ENCODE measurements at regions not wholly inside any gene's neighbourhood (a gene's known extent, or its start where the extent isn't known, plus 50 kb on each side); places are given as distances from the start of the nearest gene placed in this dataset.

- Histone ChIP-seq H3K9ac (ENCODE audit: low read length) (no peak overlapping the region), H3K4me2 (ENCODE audit: low read length) (no peak overlapping the region), H3K79me2 (ENCODE audit: low read length) (no peaks in the 10 kb centered on the region)
Observed at GRCh38 chr3:167909504-167909896, 174.0 kb downstream of the SERPINI1 start.

GRCh38 chr3:167908746-167909503 lies 173.4 kb downstream of the SERPINI1 start:
- Histone ChIP-seq H4K20me1 (ENCODE audit: insufficient read depth, low read length) (no peaks in the 10 kb centered on the region), H2AFZ (ENCODE audit: low read depth, low read length) (no peak overlapping the region), H3K4me2 (ENCODE audit: low read length) (no peak overlapping the region), H3K27ac (ENCODE audit: low read length) (no peak overlapping the region), H3K79me2 (ENCODE audit: low read length) (no peaks in the 10 kb centered on the region), H3K4me3 (ENCODE audit: low read length) (no peak overlapping the region), H3K9me3 (ENCODE audit: insufficient read depth, low read length) (no peaks in the 10 kb centered on the region), H3K36me3 (replicated peaks; ENCODE audit: low read depth, low read length) (no peaks in the 10 kb centered on the region), H3K9ac (ENCODE audit: low read length) (no peak overlapping the region), H3K4me1 (ENCODE audit: low read length) (peaks cover 8% of the 10 kb centered on the region), H3K27me3 (ENCODE audit: low read depth, low read length) (no peaks in the 10 kb centered on the region)
- TF ChIP-seq EZH2phosphoT487 (IDR thresholded peaks at IDR 0.05; ENCODE audit: low read depth) (no peak), CTCF (IDR thresholded peaks at IDR 0.05; ENCODE audit: low read depth, low read length) (no peak)

More at GRCh38 chr3:167909504-167909896, 174.0 kb downstream of the SERPINI1 start:
- Histone ChIP-seq H3K9me3 (ENCODE audit: insufficient read depth, low read length) (no peaks in the 10 kb centered on the region), H3K4me3 (ENCODE audit: low read length) (no peak overlapping the region), H3K27me3 (ENCODE audit: low read depth, low read length) (no peaks in the 10 kb centered on the region), H4K20me1 (ENCODE audit: insufficient read depth, low read length) (no peaks in the 10 kb centered on the region), H3K36me3 (replicated peaks; ENCODE audit: low read depth, low read length) (no peaks in the 10 kb centered on the region), H3K27ac (ENCODE audit: low read length) (no peak overlapping the region), H2AFZ (ENCODE audit: low read depth, low read length) (no peak overlapping the region), H3K4me1 (ENCODE audit: low read length) (peaks cover 8% of the 10 kb centered on the region)
- no peak for TF ChIP-seq CTCF (IDR thresholded peaks at IDR 0.05; ENCODE audit: low read depth, low read length)
- TF ChIP-seq EZH2phosphoT487 (IDR thresholded peaks at IDR 0.05; ENCODE audit: low read depth) = no peak

GRCh38 chr3:167908221-167908620 lies 172.7 kb downstream of the SERPINI1 start:
- no peak overlapping the region for H3K4me2 ChIP-seq (ENCODE audit: low read length)

GRCh38 chr3:167901138-167901537 lies 165.6 kb downstream of the SERPINI1 start:
- H3K4me3 ChIP-seq (ENCODE audit: low read length) = no peak overlapping the region
- no peak overlapping the region for H3K9ac ChIP-seq (ENCODE audit: low read length)
- no peaks in the 10 kb centered on the region for H3K79me2 ChIP-seq (ENCODE audit: low read length)
- TF ChIP-seq EZH2phosphoT487 (IDR thresholded peaks at IDR 0.05; ENCODE audit: low read depth) (no peak), CTCF (IDR thresholded peaks at IDR 0.05; ENCODE audit: low read depth, low read length) (no peak)
- no peaks in the 10 kb centered on the region for H3K9me3 ChIP-seq (ENCODE audit: insufficient read depth, low read length)
- no peaks in the 10 kb centered on the region for H4K20me1 ChIP-seq (ENCODE audit: insufficient read depth, low read length)
- no peaks in the 10 kb centered on the region for H3K4me1 ChIP-seq (ENCODE audit: low read length)
- no peak overlapping the region for H2AFZ ChIP-seq (ENCODE audit: low read depth, low read length)
- no peaks in the 10 kb centered on the region for H3K27me3 ChIP-seq (ENCODE audit: low read depth, low read length)
- H3K36me3 ChIP-seq (replicated peaks; ENCODE audit: low read depth, low read length) = no peaks in the 10 kb centered on the region
- no peak overlapping the region for H3K4me2 ChIP-seq (ENCODE audit: low read length)
- no peak overlapping the region for H3K27ac ChIP-seq (ENCODE audit: low read length)

More at GRCh38 chr3:167908221-167908620, 172.7 kb downstream of the SERPINI1 start:
- Histone ChIP-seq H2AFZ (ENCODE audit: low read depth, low read length) (no peak overlapping the region), H3K27ac (ENCODE audit: low read length) (no peak overlapping the region), H3K4me1 (ENCODE audit: low read length) (peaks cover 8% of the 10 kb centered on the region), H3K9ac (ENCODE audit: low read length) (no peak overlapping the region), H3K9me3 (ENCODE audit: insufficient read depth, low read length) (no peaks in the 10 kb centered on the region), H3K36me3 (replicated peaks; ENCODE audit: low read depth, low read length) (no peaks in the 10 kb centered on the region), H4K20me1 (ENCODE audit: insufficient read depth, low read length) (no peaks in the 10 kb centered on the region), H3K4me3 (ENCODE audit: low read length) (no peak overlapping the region), H3K79me2 (ENCODE audit: low read length) (no peaks in the 10 kb centered on the region), H3K27me3 (ENCODE audit: low read depth, low read length) (no peaks in the 10 kb centered on the region)
- no peak for TF ChIP-seq CTCF (IDR thresholded peaks at IDR 0.05; ENCODE audit: low read depth, low read length)
- TF ChIP-seq EZH2phosphoT487 (IDR thresholded peaks at IDR 0.05; ENCODE audit: low read depth) = no peak
